GM12878 (cell line): ENCODE measurements at regions not wholly inside any gene's neighbourhood (a gene's known extent, or its start where the extent isn't known, plus 50 kb on each side); places are given as distances from the start of the nearest gene placed in this dataset.

Experiments
- ATAC-seq: fragments of 200-7000 bp; cut with Tn5 transposase; 3 replicates; pipeline ENCODE4 v1.9.1; 2020; ENCODE audit warnings: mild to moderate bottlenecking, moderate library complexity
- BruUV-seq: library from RNA; stranded (reverse); fragments of 400-500 nt; replicated peaks from 2 replicates; lab custom pipeline; 2021; lab: Mats Ljungman, UMichigan
- CTCF ChIA-PET: fragments of 300-600 bp; sonication (Branson Sonifier 250); formaldehyde crosslinking; extraction: SDS; loops from one replicate; lab custom pipeline; 2021; ENCODE audit warnings: inconsistent platforms; lab: Yijun Ruan, JAX
- POLR2A ChIA-PET: fragments of 350-600 bp; formaldehyde crosslinking; extraction: SDS; loops from one replicate; lab custom pipeline; 2021; ENCODE audit warnings: inconsistent platforms; lab: Charles Lee
- RAD21 ChIA-PET: fragments of 300-600 bp; sonication (Branson Sonifier 250); formaldehyde crosslinking; loops from one replicate; lab custom pipeline; 2023; ENCODE audit warnings: antibody characterized with exemption; ENCODE audit not compliant: unreplicated experiment; lab: Charles Lee
- SMC1A ChIA-PET: fragments of 300-600 bp; sonication (Branson Sonifier 250); formaldehyde crosslinking; loops from one replicate; lab custom pipeline; 2023; ENCODE audit not compliant: unreplicated experiment, uncharacterized antibody; lab: Charles Lee
- DNase-seq: peaks from one replicate; pipeline ENCODE4 v3.0.0-alpha.2; 2011; ENCODE audit warnings: low read depth, low spot score
- FAIRE-seq: peaks from 3 replicates; lab custom pipeline; 2011; peaks lifted over from hg19 to GRCh38; lab: Jason Lieb, UNC
- H2AFZ ChIP-seq: 2 replicates; pipeline ENCODE4 v1.6.0; 2011; ENCODE audit warnings: low read depth, low read length, control low read depth; ENCODE audit not compliant: control insufficient read depth
- H3K27ac ChIP-seq: 2 replicates; pipeline ENCODE4 v1.5.1; 2011; ENCODE audit warnings: control low read depth; ENCODE audit not compliant: control insufficient read depth, insufficient read depth
- H3K27me3 ChIP-seq, 2 experiments: replicated peaks in 1 of 2; 2 replicates each; pipeline versions ENCODE4 v1.6.0 to v1.6.1; 2011; ENCODE audit warnings: low read length in 1 of 2; ENCODE audit not compliant: control insufficient read depth in 2 of 2, insufficient read depth in 2 of 2
- H3K36me3 ChIP-seq, 2 experiments: 2 replicates each; pipeline ENCODE4 v1.5.1; 2011; ENCODE audit warnings: low read length in 1 of 2; ENCODE audit not compliant: control insufficient read depth in 2 of 2, insufficient read depth in 2 of 2
- H3K4me1 ChIP-seq: 2 replicates; pipeline ENCODE4 v1.6.1; 2011; ENCODE audit warnings: mild to moderate bottlenecking, low read length, moderate library complexity, mixed read lengths; ENCODE audit not compliant: control insufficient read depth, insufficient read depth
- H3K4me2 ChIP-seq: 2 replicates; pipeline ENCODE4 v1.6.0; 2011; ENCODE audit warnings: control low read depth; ENCODE audit not compliant: control insufficient read depth, insufficient read depth
- H3K4me3 ChIP-seq: fragments of 200-600 bp; sonication (generic); 2 replicates; pipeline ENCODE4 v1.5.1; 2016
- H3K79me2 ChIP-seq: 2 replicates; pipeline ENCODE4 v1.6.0; 2011; ENCODE audit warnings: low read length; ENCODE audit not compliant: control insufficient read depth, insufficient read depth
- H3K9ac ChIP-seq: 2 replicates; pipeline ENCODE4 v1.8.0; 2011; ENCODE audit warnings: low read length, control low read depth, mixed read lengths; ENCODE audit not compliant: control insufficient read depth, insufficient read depth
- H3K9me3 ChIP-seq: replicated peaks from 3 replicates; pipeline ENCODE4 v1.5.1; 2011; ENCODE audit warnings: mild to moderate bottlenecking, low read length; ENCODE audit not compliant: control insufficient read depth, insufficient read depth
- H4K20me1 ChIP-seq: 2 replicates; pipeline ENCODE4 v1.6.0; 2011; ENCODE audit not compliant: control insufficient read depth, insufficient read depth
- BACH1 ChIP-seq: fragments of 450-650 bp; IDR thresholded peaks from 2 replicates; pipeline ENCODE4 v1.6.1; 2017; ENCODE audit warnings: mild to moderate bottlenecking, borderline replicate concordance
- CBX3 ChIP-seq: fragments of 200-600 bp; sonication (generic); IDR thresholded peaks from 2 replicates; pipeline ENCODE4 v1.6.1; 2016; ENCODE audit warnings: low read depth, borderline replicate concordance
- CHD2 ChIP-seq: IDR thresholded peaks from 2 replicates; pipeline ENCODE4 v1.6.1; 2011; ENCODE audit warnings: low read depth, low read length, improper control_type of control experiment, borderline replicate concordance
- GABPA ChIP-seq: IDR thresholded peaks from 2 replicates; pipeline ENCODE4 v1.6.1; 2014; ENCODE audit warnings: antibody characterized with exemption, low read depth, mild to moderate bottlenecking, inconsistent platforms
- IKZF2 ChIP-seq, 2 experiments: fragments of 450-650 bp; IDR thresholded peaks; 2 replicates each; pipeline ENCODE4 v1.6.1; 2017; ENCODE audit warnings: mild to moderate bottlenecking in 2 of 2, moderate library complexity in 2 of 2
- JUNB ChIP-seq: IDR thresholded peaks from 2 replicates; pipeline ENCODE4 v1.6.1; 2016; ENCODE audit warnings: antibody characterized with exemption, mild to moderate bottlenecking
- JUND ChIP-seq: IDR thresholded peaks from 2 replicates; pipeline ENCODE4 v1.6.1; 2012; ENCODE audit warnings: low read depth, mild to moderate bottlenecking, low read length, improper control_type of control experiment, moderate library complexity
- MEF2B ChIP-seq: fragments of 450-650 bp; IDR thresholded peaks from 2 replicates; pipeline ENCODE4 v1.6.1; 2018; ENCODE audit warnings: mild to moderate bottlenecking, moderate library complexity; ENCODE audit not compliant: partially characterized antibody, poor library complexity, severe bottlenecking
- POLR2A ChIP-seq: IDR thresholded peaks from 2 replicates; pipeline ENCODE4 v1.6.1; 2011; ENCODE audit warnings: low read depth, mild to moderate bottlenecking, low read length
- RAD21 ChIP-seq: IDR thresholded peaks from 2 replicates; pipeline ENCODE4 v1.6.1; 2011; ENCODE audit warnings: mild to moderate bottlenecking, low read depth, low read length, moderate library complexity; ENCODE audit not compliant: insufficient read depth
- RB1 ChIP-seq: fragments of 450-650 bp; formaldehyde crosslinking; IDR thresholded peaks from 2 replicates; pipeline ENCODE4 v1.6.1; 2017; ENCODE audit warnings: mild to moderate bottlenecking, borderline replicate concordance
- RUNX3 ChIP-seq: IDR thresholded peaks from 2 replicates; pipeline ENCODE4 v1.6.1; 2012; ENCODE audit warnings: low read length, inconsistent platforms
- SMAD1 ChIP-seq: fragments of 450-650 bp; IDR thresholded peaks from 2 replicates; pipeline ENCODE4 v1.6.1; 2018; ENCODE audit warnings: mild to moderate bottlenecking, low read depth; ENCODE audit not compliant: partially characterized antibody
- SPI1 ChIP-seq: IDR thresholded peaks from 2 replicates; pipeline ENCODE4 v1.6.1; 2011; ENCODE audit warnings: low read depth, mild to moderate bottlenecking, low read length, moderate library complexity, borderline replicate concordance; ENCODE audit not compliant: insufficient read depth
- USF2 ChIP-seq: IDR thresholded peaks from 2 replicates; pipeline ENCODE4 v1.6.1; 2011; ENCODE audit warnings: low read depth, low read length, improper control_type of control experiment, borderline replicate concordance
- ZNF24 ChIP-seq: fragments of 450-650 bp; IDR thresholded peaks from 2 replicates; pipeline ENCODE4 v1.6.1; 2017; ENCODE audit warnings: antibody characterized with exemption, mild to moderate bottlenecking
- ZNF622 ChIP-seq: fragments of 450-650 bp; IDR thresholded peaks from 2 replicates; pipeline ENCODE4 v1.6.1; 2017; ENCODE audit warnings: mild to moderate bottlenecking, inconsistent platforms
- WGBS: methylation state at CpG from one replicate; pipeline ENCODE4 v1.1.6; 2016; ENCODE audit warnings: low lambda C conversion rate; ENCODE audit not compliant: insufficient replicate concordance, insufficient coverage; ENCODE audit errors: missing lambda C conversion rate; 5-methylcytosine and 5-hydroxymethylcytosine counted together
- in situ Hi-C: fragments of 300-500 bp; cut with MboI; formaldehyde crosslinking; loops from 9 replicates; pipeline ENCODE4 v1.14.3; 2018; ENCODE audit warnings: mixed read lengths
- intact Hi-C: fragments of 100-400 bp; cut with micrococcal nuclease; formaldehyde crosslinking; loops from one replicate; pipeline ENCODE4 v1.14.2; 2022; ENCODE audit not compliant: unreplicated experiment

GRCh38 chr10:83915801-83916200 is 223.5 kb upstream of the GHITM start:
- Histone ChIP-seq H3K9me3 (no peaks in the 10 kb centered on the region; the same call in 1 of the 3 replicates), H3K4me2 (no peak overlapping the region), H3K36me3 (no peaks in the 10 kb centered on the region), H3K27ac (no peak overlapping the region), H3K9ac (no peak overlapping the region), H3K27me3 (no peaks in the 10 kb centered on the region; a peak in 3 of 4 replicates), H3K4me1 (peaks cover 4% of the 10 kb centered on the region), H4K20me1 (no peaks in the 10 kb centered on the region; the same call in 1 of the 2 replicates), H3K79me2 (no peaks in the 10 kb centered on the region), H2AFZ (no peak overlapping the region), H3K4me3 (no peak overlapping the region)
- in situ Hi-C loops (no loop called here), intact Hi-C loops (loop anchor here (5.0 kb wide), 1 partner anchor 76 kb away; no protein-coding TSS in a partner anchor)
- FAIRE-seq, result no peak
- no TSS peak for BruUV-seq
- ATAC-seq, result no peak
- ChIA-PET POLR2A (no interaction called here), CTCF (no interaction called here), SMC1A (no interaction called here), RAD21 (no interaction called here)
- WGBS, result 0% methylated on average over 1 of the region's 1 CpG
- no peak for TF ChIP-seq BACH1
- no peak for DNase-seq

GRCh38 chr10:83917537-83918506 is 221.5 kb upstream of the GHITM start:
- no TSS peak for BruUV-seq
- ChIA-PET SMC1A (no interaction called here), POLR2A (interaction anchor here (0.6 kb wide), 1 partner anchor 10 kb away, joined by 3 read pairs; no protein-coding TSS in a partner anchor), CTCF (no interaction called here), RAD21 (no interaction called here)
- Histone ChIP-seq H3K79me2 (no peaks in the 10 kb centered on the region), H3K9ac (no peak overlapping the region), H3K27ac (no peak overlapping the region), H3K4me1 (peaks cover 4% of the 10 kb centered on the region), H4K20me1 (no peaks in the 10 kb centered on the region), H3K9me3 (no peaks in the 10 kb centered on the region; the same call in 1 of the 3 replicates), H3K36me3 (no peaks in the 10 kb centered on the region), H3K27me3 (no peaks in the 10 kb centered on the region; a peak in 1 of 4 replicates), H3K4me2 (peak overlapping the region; percentile 11; the same call in 1 of the 2 replicates), H3K4me3 (no peak overlapping the region), H2AFZ (peak overlapping the region; percentile 34)
- FAIRE-seq, result peak; percentile 38
- WGBS, result 13% methylated on average over 17 of the region's 17 CpGs
- peak; percentile 32 for DNase-seq
- in situ Hi-C loops (no loop called here), intact Hi-C loops (loop anchor here (5.0 kb wide), 1 partner anchor 74 kb away; no protein-coding TSS in a partner anchor)
- ATAC-seq, result peak; percentile 93
- 0 out of 2 replicates have a peak, but pooled peaks have one; percentile 30 for TF ChIP-seq GABPA
- no peak for TF ChIP-seq RB1
- no peak for TF ChIP-seq POLR2A
- 0 out of 4 replicates have a peak, but pooled peaks of 1 of the 2 experiments have one; percentile 21 for TF ChIP-seq IKZF2 (IDR thresholded peaks at IDR 0.05)
- TF ChIP-seq ZNF622, result no peak
- no peak for TF ChIP-seq MEF2B
- TF ChIP-seq JUNB, result no peak
- no peak for TF ChIP-seq SMAD1
- peak; percentile 13; the same call in 1 of the 2 replicates for TF ChIP-seq RAD21
- no peak for TF ChIP-seq CBX3
- TF ChIP-seq SPI1, result peak; percentile 68; the same call in 1 of the 2 replicates
- TF ChIP-seq RUNX3, result no peak
- no peak for TF ChIP-seq ZNF24
- TF ChIP-seq JUND, result no peak
- TF ChIP-seq USF2, result peak; percentile 32; the same call in 1 of the 2 replicates
- no peak for TF ChIP-seq CHD2
